Retina (tissue), 1 donor: ENCODE measurements at regions not wholly inside any gene's neighbourhood (a gene's known extent, or its start where the extent isn't known, plus 50 kb on each side); places are given as distances from the start of the nearest gene placed in this dataset.

Source experiments
- DNase-seq: peaks from one replicate; pipeline ENCODE4 v3.0.0-alpha.2; 2016

DNA sequence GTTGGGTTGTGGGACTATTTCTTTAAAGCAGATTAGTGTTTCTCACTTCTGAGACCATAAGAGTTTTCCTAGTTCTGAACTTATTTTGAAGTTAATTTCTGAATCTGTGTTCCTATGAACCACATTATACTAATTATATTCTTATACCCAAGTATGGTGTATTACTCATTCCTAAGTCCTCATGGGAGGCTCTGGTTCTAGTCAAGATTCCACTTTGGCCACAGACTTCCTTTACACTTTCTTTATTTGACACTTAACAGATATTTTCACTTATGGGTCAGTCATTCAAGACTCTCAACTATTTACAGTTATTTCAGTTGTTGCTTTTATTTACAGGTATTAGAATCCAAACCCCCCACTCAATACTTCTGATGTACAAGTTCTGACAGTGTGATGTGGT lies 937.2 kb upstream of the TYRP1 start:
- DNase-seq = no peak

DNA sequence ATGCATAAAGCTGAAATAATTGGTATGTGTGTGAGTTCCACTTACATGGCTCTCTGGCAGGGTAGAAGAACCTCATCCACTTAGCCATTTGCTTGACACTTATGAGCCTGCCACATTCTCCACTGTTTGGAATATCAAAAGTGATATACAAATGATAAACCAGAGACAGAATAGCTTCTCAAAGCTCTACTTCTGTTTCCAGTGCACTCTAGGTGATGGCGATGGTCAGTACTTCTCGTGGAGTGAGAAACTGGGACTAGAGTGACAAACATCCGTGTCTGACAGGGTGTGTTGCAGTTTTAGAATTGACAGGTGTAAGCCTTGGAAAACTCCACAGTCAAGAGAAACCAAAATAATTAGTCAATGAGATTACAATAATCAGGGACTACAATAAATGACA lies 935.8 kb upstream of the TYRP1 start:
- no peak for DNase-seq

- no peak for DNase-seq
Observed at GRCh38 chr9:11758016-11758415, 935.2 kb upstream of the TYRP1 start.

DNA sequence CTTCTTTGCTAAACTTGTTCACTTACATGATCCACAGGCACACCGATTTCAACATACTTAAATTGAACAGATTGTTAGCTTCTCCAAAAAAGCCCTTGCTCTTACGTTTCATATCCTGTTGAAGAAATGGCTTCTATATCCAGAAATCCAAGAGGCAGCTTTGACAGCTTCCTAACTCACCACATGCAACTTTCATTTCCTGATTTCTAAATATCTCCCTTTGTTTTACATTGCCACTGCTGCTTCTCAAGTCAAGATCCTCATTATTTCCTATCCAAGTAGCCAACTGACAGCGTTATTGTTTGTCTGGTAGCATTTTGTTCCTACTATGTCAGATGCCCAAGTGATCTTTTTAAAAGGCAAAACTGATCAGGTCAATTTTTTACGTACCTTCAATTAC lies 913.2 kb upstream of the TYRP1 start:
- no peak for DNase-seq

DNA sequence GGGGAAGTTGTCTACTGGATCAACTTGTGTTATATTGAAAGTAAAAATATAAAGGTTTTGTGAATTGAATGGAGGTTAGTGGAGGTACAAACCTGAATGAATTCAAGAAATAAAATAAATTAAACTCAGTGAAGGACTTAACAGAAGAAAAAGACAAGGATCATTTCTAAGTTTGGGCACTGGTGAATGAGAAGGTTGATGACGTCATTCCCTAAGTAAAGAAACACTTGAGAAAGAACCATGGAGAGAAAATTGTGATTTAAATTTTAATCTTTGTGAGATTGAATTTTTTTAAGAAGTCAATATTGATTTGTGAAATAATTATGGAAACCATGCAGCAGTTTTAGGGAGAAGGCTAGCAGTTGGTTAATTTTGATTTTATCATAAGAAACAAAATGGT lies 900.3 kb upstream of the TYRP1 start:
- DNase-seq = no peak

DNA sequence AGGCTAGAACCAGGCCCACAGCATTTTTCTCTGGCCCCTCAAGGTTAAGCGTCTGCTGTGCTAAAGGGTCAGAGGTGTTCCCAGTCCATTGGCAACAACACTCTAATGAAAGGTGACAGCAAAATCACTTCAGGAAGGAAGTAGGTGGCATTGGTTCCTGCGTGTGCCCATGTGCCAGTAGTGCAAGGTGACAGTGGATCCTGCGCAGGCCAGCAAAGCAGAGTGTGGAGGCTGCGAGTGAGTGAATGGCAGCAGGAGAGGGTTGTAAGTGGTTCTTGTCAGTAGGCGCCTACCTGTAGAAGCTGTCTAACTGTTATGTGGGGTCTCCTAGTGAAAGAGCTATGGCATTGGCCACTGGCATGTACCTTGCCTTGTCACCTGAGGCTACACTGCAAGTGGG lies 898.2 kb upstream of the TYRP1 start:
- DNase-seq = no peak

DNA sequence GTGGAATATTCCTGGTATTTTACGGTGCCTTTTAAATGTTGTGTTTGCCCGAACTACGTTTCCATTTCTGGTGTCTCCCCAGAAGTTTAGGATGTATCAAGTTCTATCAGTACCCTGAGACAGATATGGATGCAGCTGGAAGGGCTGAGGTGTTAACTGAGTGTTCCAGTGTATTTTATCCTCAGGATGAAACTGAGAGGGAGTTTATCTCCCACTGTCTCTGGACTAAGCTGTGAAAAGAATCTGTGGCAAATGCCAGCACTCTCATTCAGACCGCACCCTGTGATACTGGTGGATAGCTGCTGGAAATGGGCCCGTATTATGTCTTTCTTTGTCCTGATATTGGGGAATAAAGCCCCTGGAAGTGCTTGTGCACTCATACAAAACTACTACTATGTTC lies 887.2 kb upstream of the TYRP1 start:
- DNase-seq = no peak

GRCh38 chr9:11821306-11821975 lies 871.7 kb upstream of the TYRP1 start:
- DNase-seq = peak; percentile 36

GRCh38 chr9:11828201-11828600 lies 865.0 kb upstream of the TYRP1 start:
- no peak for DNase-seq

GRCh38 chr9:11833056-11833455 lies 860.1 kb upstream of the TYRP1 start:
- no peak for DNase-seq

- no peak for DNase-seq
Observed at GRCh38 chr9:11868795-11869194, 824.4 kb upstream of the TYRP1 start.

DNA sequence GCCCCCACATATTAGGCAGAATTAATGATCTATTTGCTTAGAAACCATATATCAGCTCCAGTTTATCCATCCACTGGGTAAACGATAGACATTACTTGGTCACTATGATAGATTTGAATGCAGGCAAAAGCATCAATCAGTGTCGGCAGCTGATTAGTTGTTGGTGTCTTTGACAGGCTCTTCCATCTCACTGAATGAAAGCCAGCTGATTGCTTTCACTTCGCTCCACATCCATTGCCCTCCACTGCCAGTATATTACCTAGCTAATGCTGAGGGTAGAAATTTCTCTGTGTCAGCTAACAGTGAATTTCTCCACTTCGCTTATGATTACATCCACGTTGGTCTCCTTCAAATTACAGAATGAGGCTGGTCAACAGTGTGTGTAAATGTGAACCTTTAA lies 821.3 kb upstream of the TYRP1 start:
- DNase-seq = peak; percentile 51

DNA sequence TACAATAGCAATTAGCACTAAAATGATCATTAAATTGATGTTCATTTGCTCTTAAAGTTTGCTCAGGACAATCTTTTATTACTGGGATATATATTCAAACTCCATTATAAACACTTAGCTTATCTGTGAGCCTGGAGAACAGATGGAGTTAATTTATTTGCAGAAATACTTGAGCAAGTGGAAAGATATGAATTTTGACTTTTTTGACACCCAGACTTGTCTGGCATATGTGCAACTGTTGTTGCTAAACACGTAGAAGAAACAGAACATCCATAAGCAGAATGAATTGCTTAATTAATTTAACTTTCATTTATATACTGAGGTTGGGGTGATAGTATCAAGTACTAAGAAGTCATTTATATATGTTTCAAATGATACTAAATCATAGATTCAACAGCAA lies 820.7 kb upstream of the TYRP1 start:
- DNase-seq = no peak

DNA sequence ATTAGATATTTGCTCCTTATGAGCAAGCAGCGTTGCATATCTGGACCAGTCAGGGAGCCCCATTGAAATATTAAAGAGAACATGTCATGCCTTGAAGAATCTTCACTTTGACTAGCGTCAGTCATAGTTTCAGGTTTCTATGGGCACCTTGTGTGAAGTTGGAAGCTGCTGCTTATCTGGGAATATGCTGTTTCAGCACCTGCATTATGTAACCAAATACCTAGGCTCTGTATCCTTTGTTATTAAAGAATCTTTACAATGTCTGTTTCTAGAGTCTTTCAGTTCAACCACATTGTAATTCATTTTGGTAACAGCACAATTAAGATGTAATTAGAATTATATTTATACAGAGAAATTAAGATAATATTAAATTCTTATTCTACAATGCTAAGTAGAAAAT lies 818.8 kb upstream of the TYRP1 start:
- DNase-seq = no peak

DNA sequence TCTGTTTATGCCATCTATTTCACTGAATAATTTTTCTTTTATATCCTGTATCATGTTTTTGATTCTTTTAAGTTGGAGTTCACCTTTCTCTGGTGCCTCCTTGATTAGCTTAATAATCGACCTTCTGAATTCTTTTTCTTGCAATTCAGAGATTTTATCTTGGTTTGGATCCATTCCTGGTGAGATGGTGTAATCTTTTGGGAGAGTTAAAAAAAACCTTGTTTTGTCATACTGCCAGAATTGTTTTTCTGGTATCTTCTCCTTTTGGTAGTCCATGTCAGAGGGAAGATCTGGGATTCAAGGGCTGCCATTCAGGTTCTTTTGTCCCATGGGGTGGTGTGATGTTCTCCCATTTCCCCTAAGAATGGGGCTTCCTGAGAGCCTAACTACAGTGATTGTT lies 800.8 kb upstream of the TYRP1 start:
- DNase-seq = no peak

- DNase-seq = no peak
Observed at GRCh38 chr9:11893331-11893730, 799.9 kb upstream of the TYRP1 start.

DNA sequence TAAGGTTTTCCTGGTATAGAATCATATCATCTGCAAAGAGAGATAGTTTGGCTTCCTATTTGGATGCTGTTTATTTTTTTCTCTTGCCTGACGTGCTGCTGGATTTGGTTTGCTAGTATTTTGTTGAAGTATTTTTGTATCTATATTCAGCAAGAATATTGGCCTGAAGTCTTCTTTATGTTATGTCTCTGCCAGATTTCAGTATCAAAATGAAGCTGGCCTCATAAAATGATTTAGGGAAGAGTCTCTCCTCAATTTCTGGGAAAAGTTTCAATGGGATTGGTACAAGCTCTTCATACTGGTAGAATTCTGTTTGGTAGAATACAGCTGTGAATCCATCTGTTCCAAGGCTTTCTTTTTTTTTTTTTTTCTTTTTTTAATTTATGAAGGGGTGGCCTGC lies 799.0 kb upstream of the TYRP1 start:
- DNase-seq = no peak

DNA sequence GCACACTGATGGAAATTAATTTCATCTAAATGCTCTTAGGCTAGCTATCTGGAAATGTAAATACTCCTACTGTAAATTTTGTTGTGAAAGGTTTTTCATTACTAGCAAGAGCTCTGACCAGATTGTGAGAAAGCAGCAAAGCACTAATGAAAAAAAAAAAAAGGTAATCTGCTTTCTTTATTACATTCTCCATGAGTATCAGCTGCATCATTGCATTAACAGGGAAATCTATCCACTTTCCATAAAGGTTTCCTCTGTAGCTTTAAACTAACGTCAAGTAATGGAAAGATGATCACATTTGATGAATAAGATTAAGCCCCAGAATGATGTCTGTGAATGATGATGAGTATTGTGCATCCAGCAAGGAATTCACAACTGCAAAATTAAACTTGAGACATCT lies 790.6 kb upstream of the TYRP1 start:
- no peak for DNase-seq

- no peak for DNase-seq
Observed at GRCh38 chr9:11915699-11916098, 777.5 kb upstream of the TYRP1 start.

DNA sequence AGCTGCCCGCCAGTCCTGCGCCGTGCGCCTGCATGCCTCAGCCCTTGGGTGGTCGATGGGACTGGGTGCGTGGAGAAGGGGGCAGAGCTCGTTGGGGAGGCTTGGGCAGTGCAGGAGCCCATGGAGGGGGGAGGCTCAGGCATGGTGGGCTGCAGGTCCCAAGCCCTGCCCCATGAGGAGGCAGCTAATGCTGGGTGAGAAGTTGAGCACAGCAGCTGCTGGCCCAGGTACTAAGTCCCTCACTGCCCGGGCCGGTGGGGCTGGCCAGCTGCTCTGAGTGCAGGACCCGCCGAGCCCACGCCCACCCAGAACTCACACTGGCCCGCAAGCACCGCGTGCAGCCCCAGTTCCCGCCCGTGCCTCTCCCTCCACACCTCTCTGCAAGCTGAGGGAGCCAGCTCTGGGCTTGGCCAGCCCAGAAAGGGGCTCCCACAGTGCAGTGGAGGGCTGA lies 764.3 kb upstream of the TYRP1 start:
- DNase-seq = no peak

GRCh38 chr9:11931109-11931508 lies 762.1 kb upstream of the TYRP1 start:
- DNase-seq = no peak

DNA sequence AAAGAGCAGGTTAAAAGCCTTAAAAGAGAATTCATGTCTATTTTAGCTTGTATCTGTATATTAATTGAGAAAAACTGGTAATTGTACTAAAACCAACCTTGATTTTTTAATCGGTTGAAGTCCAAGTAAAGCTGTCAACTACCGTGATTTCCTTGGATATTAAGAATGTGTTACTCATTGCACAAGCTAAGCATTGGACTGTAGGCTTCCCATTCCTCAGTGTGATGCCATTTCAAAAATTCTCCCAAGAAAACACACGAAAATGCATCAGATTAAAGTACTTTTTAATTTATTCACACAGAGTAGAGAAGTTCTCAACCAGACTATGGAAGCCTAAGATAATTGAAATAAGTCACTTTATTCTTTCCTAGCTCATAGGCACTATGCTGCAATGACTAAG lies 761.4 kb upstream of the TYRP1 start:
- no peak for DNase-seq

DNA sequence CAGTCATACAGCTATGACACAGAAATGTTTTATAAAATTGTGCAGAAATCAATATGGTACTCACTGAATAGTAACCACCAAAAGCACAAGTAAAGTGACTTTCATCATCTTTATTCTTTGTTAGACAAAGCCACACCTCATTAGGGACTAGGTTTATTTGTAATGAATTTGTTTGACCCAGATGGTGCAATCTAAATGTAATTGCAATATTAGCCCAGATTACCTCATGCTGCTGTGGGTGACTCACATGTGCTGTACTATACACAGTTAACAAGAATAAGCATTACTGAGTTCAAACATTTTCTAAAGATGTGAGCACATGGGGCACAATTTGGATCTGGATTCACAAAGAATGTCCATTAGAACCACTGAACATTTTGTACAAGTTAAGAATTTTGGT lies 759.3 kb upstream of the TYRP1 start:
- DNase-seq = peak; percentile 10

DNA sequence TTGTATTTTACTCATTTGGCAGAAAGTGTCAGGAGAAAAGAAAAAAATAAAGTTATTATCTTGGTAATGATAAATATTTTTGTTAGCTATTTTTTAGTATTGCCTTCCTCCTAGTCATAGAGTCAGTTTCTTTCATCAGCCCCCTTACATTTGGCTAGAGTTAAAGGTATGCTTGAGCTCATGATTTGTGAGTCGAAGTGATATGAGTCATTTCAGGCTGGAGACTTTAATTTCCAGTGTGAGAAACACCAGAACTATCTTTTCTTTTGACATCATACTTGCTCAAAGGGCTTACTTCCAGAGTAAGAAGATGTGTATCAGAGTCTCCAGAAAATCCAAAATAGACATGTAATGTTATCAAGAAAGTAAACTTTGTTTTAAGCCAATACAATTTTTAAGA lies 746.7 kb upstream of the TYRP1 start:
- no peak for DNase-seq

DNA sequence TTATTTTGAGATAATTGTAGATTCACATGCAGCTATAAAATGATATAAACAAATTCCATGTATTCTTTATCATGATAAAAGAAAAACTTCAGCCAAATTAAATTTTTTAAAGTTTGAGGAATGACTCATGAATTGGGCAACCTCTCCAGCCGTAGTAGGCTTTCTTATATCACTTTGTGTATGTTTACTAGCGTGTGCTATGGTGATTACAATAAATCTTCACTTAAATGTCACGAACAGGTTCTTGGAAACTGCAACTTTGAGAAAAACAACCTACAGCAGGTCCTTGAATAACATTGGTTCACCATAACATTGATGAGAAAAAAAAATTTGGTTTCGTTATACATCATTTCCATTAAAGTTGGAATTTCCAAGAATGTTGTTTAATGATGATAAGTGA lies 730.9 kb upstream of the TYRP1 start:
- no peak for DNase-seq

DNA sequence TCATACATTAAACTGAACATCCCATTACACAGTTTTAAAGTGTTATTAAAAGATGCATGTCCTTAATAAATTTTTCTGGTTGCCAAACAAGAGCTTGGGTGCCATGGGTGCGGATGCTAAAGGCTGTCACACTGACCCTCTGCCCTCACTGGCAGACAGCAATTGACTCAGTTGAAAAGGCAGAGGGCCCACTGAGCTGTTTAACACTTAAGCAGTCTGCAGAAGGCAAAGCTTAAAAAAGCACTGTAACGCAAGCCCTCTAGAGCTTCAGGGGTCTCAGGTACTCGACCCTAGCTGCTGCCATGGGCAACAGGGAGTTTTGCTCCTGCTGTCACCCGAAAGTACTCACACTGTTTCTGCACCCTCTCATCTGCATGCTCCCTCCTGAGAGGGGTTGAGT lies 726.4 kb upstream of the TYRP1 start:
- DNase-seq = peak; percentile 8
